NCI-H146 treated with DMSO at 0.1 percent for 48 hours (cell line): ENCODE measurements at regions not wholly inside any gene's neighbourhood (a gene's known extent, or its start where the extent isn't known, plus 50 kb on each side); places are given as distances from the start of the nearest gene placed in this dataset.

Experiments used
- DNase-seq: peaks from one replicate; lab custom pipeline; 2025; ENCODE audit not compliant: unreplicated experiment; lab: John Stamatoyannopoulos, UW

DNA sequence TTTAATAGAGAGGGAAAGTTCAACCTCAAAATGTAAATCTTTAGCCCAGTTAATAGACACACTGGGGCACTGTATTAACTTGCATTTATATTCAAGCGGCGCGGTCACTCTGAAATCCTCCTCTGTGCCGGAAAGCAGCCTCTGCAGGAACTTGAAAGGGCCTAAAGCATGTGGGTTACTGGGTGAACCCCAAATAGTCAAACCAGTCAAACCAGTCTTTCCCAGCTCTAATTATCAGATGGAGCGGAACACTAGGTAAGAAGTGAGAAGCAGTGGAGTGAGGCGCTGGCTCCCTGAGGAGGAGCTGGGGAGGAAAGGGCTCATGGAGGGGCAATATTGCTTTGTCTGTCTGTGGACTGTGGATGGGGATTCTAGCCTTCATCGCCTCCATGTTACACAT, 531.3 kb downstream of the QKI start:
- no peak for DNase-seq

DNA sequence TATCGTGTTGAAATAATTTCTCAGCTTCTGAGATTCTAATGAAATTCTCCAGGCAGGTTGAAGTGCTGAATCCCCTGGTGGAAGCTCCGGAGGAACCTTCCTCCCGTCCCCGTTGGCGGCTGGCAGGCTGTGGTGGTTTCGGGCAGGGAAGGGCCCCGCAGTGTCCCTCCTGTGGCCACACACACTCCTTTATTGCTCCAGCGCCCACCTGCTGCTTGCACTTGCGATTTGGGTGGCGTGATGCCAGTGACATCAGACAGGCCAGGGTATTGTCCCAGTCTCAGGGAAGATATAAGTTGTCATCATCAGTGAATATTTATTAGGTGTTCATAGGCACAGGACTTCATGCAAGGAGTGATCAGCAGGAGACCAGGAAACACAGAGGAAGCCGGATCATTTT, 530.4 kb downstream of the QKI start:
- peak; percentile 51 for DNase-seq

DNA sequence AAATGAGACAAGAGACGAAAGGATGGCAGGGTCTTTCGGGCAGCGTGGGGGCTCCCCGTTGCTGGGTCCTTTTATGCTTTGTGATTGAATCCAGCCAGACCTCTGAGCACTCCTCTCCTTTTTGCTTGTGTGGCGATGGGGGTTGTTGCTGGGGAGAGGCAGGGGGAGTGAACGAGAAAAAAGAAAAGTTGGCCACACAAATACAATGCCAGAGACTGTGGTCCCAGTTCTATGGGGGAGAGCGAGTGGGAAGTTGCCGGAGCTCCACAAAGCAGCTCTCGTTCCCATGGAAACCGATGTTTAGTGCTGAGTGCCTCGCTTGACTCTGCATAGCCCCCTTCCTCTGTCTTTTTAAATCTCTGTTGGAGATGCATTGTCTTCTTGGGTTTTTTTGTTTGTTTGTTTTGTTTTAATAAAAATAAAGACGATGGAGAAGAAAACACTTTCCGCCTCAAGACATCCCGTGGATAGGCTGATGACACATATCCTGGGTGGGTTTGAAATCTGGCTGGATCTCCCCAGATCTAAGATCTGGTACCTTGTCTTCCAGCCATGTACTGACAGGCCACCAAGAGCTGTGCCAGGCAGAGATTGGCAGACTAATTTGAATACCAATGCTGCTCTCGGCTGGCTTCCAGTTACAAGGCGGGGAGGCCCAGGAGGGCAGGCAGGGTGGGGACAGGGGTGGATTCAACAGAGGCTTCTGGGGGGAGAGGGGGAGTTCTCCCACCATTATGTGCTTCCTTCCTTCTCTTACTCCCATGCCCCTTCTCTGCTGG, 529.3 kb downstream of the QKI start:
- DNase-seq: peak; percentile 77

DNA sequence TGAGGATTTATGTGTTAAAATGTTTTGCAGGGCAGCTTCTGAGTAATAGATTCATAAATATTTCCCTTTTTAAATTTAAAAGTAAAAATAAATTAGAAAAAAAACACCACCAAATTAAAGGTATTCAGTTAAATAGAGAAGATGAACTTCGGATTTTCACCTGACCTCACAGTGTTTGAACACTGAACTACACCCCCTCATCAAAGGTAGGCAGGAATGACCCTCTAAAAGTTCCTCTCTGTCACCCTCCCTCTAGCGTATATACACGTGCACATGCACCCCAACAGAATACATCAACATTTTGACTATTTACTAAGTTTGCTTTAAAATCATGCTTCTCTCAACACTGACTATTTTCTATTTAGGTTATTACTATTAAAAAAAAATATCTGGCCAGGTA, 528.3 kb downstream of the QKI start:
- no peak for DNase-seq

DNA sequence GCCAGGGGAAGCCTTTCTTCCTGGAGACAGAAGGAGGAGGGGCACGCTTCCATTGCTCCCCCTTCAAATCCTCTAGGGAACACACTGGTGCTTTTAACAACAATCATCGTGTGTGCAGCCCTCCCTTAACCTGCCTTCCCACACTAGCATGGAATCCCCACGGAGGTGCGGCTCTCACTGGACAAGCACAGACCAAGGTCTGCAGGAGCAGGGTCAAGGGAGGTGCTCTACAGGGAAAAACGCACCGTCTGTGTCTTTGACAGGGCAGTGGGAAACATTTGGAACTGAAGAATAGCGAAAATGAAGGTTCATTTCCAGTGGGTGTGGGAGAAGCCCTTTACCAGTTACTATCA, 527.1 kb downstream of the QKI start:
- no peak for DNase-seq

DNA sequence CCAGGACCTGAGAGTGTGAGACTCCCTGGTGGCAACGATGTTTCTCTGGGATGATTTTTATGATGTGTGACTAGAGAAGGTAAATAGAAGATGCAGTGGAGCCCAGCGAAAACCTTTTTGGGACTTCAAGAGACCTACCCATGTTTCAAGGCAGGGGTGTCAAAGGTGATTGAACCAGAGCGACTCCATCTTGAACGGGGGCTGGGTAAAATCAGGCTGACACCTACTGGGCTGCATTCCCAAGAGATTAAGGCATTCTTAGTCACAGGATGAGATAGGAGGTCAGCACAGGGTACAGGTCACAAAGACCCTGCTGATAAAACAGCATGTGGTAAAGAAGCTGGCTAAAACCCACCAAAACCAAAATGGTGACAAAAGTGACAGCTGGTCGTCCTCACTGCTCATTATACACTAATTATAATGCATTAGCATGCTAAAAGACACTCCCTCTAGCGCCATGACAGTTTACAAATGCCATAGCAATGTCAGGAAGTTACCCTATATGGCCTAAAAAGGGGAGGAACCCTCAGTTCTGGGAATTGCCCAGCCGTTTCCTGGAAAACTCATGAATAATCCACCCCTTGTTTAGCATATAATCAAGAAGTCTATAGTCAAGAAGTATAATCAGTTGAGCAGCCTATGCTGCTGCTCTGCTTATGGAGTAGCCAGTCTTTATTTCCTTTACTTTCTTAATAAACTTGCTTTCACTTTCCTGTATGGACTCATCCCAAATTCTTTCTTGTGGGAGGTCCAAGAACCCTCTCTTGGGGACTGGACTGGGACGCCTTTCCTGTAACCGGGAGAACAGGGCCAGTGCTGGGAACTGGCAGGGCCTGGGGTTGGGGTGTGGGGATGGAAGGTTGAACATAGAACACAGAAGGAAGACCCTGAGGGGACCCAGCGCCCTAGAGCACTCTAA, 526.4 kb downstream of the QKI start:
- DNase-seq: no peak

DNA sequence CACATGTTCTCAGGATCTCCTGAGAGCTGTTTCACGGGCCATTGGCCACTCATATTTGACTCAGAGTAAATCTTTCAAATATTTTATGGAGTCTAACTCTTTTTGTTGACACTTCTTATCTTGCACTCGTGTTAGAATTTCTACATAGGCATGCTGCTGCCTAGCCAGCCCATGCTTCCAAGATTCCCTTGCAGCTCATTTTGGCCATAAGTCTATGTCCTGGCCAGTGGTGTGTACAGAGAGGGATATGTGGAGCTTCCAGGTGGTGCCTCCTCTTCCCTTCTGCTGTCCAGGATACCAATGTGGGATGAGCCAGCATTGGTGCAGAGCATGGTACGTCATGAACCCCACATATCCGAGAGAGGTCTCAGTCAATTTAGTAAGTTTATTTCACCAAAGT, 522.6 kb downstream of the QKI start:
- DNase-seq: no peak

DNA sequence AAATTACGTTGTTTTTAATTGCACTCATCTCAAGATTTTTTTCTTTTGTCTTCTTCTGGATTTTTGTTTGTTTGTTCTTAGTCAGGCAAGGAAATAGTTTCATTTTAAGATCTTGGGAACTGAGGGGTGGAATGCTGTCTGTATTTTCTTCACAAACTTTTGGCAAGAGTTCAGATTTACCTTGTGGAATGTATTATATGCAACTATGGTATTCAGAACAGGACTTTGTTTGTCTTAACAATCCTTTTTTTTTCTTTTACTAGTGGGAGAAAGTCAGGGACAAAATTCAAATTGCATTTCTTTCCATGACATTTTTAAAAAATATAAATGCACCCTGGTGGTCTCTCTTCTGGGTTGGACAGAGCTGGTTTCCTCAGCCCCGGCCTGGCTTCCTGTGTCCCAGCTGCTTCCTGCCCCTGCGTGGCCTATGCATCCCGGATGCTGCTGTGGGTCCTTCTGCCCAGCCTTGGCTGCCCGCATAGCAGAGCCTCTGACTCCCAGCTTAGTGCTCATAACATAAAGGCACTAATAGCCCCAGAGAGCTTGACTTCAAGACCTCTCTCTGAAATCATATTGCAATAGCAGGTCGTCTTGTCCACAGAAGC, 520.7 kb downstream of the QKI start:
- DNase-seq: no peak

DNA sequence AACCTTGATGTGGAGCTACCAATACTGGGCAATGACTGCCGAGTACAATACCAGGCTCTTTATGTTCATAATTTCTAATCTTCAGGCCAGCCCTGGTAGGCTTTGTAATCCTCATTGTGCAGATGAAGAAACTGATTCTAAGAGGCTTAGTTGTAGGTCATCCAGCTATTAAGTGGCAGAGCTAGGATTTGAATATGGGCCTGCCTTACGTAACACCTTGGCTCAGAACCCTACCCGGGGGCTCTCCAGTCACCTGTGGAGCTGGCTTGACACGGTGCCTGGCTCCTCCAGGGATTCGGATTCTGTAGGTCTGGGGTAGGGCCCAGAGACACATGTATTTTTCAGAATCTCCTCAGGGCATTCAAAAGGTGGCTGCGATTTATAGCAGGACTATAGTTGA, 515.5 kb downstream of the QKI start:
- DNase-seq: no peak

DNA sequence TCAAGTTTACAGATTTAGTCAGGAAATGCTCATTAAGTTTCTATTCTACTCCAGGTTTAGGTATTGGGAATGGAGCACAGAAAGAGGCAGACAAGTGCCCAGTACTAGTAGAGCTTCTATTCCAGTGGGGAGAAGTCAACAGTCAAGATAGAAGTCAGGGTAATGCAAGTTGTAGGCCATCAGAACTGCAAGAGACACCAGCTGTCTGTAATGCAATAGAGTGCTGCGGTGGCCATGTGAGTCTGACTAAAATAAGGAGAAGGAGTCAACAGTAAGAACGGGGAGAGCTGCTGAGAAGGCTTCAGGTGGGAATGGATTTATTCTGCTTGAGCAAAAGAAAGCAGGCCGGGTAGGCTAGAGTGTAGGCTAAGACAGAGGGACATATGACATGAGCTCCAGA, 515.0 kb downstream of the QKI start:
- no peak for DNase-seq

DNA sequence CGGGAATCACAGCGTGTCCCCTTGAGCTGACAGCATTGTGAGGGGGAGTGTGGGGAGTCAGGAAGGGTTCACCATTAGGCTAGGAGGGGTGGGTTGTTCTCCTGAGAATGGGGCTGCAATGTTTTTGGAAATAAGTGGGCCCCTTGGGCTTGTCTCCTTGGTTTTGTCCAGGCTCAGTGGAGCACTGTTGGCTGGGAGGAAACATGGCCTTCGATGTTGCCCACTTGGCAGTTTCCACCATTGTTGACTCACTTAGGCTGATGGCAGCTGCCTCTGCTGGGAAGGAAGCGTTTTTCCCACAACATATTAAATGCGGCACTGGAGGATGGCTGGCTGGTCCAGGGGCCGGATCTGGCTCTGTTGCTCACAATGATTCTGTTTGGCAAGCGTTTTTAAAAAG, 512.1 kb downstream of the QKI start:
- DNase-seq: no peak

DNA sequence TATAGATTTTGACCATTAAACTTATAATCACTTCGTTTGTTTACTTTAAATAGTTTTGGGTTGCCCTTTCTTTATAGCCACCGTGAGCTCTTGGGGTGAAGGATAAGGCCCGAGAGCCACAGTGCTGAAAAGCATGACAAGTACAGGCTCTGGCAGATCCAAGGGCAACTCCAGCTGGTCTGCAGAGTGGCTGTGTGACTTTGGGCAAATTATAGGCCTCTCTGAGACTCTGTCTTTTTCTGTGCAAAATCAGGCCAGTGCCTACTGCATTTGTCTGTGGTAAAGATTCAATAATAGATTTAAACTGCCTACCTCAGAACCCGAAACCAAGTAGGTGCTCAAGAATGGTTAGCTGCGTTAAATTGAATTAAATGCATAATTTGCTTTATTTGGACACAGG, 511.3 kb downstream of the QKI start:
- DNase-seq: no peak

DNA sequence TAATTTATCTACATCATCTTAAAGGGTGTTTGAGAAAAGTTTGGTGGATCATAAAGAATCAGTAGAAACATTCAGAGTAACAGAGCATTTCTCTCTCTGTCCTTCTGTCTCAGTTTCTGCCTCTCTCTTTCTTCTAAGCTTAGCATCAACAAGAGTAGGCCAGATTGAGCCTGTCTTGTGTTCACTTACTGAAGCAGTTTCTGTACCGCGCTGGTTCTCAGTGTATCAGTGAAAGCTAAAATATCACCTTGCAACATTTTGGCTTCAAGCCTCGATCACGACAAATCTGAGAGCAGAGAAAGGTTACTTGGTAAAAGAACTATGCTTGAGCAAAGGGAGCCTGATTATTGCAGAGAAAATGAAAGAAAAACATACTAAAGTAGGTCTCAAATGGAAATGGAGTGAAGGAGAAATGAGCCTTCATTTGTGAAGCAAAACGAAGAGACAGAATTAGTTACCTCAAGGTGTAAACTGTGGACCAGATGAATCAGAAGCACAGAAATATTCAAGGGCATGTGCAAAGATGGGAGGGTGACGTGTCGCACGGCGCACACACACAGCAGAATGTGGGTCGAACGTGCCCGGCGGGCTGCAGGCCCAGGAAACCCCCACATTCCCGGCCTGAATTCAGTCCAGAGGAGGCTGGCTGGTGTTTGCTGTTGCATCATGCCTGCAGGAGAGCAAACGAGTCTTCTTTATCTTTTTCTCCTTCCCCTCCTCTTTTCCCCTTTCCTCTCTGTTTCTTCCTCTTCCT, 509.3 kb downstream of the QKI start:
- no peak for DNase-seq

DNA sequence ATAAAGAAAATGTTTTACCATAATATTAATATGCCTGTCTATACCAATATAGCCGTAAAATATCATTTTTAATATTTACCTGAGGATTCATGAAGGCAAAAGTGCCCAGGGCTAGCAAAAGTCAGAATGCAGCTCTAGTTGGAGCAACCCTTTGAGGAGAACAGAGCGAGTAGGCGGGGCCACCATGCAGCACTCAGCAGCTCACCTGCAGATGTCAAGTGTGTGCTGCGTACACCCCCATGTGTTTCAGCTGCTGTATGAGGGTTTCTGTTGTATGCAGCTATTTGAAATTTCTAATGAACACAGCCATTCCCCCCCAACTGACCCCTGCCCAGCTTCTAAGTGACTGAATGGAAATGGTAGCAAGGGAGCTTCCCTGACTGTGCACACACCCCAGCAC, 508.0 kb downstream of the QKI start:
- DNase-seq: no peak

DNA sequence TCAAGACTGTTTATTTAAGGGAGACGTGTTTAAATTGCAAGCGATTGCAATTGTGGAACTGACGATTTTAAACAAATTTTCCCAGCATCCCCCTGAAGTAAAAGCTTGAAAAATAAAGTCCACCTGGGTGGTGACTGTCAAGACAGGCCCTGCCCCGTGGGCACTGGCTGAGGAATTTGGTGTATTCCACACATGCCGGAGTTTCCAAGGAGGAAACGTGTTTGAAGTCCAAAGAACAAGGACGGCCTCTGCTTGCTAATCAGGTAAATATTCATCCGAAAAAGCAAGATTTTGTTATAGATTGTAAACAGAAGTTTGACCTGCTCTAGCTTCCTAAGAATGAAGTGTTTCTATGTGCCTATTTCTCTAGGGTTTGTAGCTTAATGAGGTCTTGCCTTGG, 505.1 kb downstream of the QKI start:
- DNase-seq: no peak

DNA sequence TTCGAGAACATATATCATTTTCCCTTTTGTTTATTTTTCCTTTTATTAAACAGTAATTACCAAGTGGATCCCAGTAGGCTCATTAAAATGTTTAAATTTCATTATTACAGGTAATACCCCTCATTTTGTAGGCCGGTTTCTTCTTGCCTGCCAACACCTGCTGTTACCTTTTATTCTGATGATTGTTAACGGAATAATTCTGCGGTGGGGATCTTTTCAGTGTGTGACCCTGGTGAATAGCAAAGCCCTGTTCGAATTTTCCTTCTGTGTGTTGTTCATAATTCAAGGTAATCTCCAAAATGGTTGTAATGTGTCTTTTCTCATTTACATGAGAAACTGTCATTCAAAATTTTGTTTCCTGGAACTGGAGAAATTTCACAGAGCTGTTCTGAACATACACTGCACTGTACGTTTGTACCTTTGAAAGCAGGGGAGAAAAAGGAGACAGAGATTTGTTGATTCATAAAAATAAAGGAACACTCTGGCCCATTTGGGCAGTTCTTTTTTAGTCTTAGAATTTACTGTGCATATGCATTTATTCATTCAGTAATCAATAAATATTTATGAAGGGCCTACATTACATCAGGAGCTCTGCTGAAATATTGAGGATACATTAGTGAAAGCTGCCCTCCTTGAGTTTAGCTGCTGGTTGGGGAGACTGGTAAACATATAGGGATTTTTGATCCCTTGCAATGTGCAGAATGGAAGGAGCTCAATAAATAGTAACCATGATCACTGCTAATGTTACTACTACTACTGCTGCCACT, 502.0 kb downstream of the QKI start:
- DNase-seq: peak; percentile 99

DNA sequence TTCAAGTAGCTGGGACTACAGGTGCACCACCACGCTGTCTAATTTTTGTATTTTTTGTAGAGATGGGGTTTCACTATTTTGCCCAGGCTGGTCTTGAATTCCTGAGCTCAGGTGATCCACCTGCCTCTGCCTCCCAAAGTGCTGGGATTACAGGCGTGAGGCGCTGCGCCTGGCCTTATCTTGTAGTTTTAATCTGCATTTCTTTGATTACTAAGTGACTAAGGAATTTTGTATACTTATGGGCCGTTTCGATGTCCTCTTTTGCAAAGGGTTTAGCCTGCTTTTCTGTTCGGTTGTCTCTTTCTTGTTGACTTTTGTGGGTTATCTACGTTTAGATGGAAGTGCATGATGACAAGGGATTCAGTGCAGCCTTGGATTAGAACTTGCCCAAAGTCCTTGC, 500.6 kb downstream of the QKI start:
- no peak for DNase-seq

DNA sequence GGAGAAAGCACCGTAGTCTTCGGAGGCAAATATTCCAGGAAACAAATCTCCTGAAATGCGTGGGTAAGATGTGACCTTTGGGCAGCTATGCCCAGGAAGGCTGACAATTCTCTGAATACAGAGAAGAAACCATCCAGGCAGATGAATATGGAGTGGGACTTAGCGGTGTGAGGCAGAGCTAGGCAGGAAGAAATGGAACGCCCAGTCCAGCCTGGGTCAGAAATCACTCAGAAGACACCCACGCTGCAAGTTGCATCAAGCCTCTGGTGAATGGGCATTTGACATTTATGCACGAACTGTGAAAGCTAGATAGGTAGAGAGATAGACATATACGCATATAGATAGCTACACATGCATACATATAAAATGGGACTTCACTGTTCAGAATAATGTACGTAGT, 498.5 kb downstream of the QKI start:
- no peak for DNase-seq

DNA sequence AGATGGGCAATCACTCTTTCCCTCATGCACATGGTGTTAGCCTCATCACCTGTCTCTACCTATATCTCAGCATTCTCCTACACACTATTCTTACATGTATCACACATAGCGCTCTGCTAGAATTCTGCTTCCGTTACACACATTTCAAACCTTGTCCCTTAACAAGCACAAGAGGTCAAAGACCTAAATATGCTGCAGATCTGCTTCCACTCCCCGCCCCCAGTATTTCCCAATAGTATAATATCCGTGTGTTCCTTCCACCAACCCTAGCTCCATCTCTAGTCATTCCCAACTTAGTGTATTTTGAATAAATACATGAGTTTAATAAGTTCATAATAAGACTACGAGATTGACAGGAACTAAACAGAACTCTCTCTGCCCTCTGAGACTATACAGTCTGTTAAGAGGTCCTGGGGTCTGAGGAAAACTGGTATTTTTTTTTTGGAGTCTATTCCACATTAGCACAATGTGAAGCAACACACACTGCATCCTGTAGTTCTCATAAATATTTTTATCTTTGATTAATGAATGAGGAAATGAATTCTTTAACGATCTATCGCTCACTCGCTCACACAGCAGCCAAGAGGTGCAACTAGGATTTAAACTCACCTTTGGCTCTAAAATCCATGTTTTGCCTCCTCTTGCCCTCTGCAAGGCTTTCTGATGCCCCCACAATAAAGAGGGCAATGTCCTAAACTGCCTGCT, 491.6 kb downstream of the QKI start:
- DNase-seq: no peak

DNA sequence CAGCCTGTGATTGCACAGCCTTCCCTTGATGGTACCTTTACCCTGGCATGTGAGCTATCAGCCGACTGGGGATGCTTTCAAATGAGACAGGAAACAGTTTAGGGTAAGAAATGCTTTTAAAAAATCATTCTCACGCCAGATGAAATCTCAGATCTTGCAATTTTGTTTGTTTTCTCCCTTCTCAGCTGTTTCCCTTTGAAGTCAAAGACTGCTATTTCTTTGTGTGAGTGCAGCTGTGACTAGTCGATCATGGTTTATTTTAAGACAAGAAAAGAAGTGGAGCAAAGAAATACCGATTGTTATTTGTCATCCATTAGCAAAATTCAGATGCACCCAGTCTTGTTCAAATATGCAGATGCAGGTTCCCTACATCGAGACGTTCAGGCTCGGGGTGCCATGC, 489.7 kb downstream of the QKI start:
- DNase-seq: no peak
